Superior temporal gyrus (tissue), 1 donor: ENCODE measurements at regions not wholly inside any gene's neighbourhood (a gene's known extent, or its start where the extent isn't known, plus 50 kb on each side); places are given as distances from the start of the nearest gene placed in this dataset.

Source experiments
- DNase-seq: peaks from one replicate; pipeline ENCODE4 v3.0.0-alpha.2; 2016; ENCODE audit errors: extremely low spot score

- DNase-seq, result no peak
Observed at GRCh38 chrX:45320191-45320590, 119.5 kb upstream of the DIPK2B start.

DNA sequence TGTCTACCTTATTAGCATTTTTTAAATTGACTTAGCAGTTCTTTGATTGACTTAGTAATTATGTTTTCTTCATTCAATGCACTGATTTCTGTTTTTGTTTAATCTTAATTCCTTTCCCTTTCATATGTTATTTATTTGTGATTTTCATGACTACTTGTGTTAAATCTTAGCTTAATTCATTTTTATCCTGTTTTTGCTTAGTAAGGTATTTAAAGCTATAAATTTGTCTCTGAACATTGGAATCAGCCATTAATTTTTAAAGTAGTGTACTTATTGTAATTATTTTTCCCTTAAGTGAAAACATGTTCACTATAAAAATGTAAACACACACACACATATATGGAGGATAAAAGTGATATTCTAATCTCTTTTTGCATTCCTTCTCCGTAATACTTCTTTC, 109.1 kb upstream of the DIPK2B start:
- no peak for DNase-seq

DNA sequence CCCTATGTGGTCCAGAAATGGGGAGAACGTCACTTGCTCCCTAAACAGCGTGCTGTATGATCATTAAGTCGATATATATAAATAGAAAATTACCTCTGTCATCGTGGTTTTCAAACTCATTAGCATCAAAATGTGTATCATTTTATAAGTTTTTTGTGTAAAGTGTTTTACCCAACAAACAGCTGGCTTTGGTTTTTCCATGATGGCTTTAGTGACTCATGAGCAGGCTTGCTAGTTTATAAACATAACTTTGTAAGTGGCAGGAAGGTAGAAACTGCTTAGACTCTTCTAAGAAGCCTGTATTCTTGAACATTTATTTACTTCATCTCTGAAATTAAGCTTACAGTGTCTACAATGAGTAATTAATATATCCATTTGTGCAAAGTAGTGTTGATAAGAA, 108.4 kb upstream of the DIPK2B start:
- DNase-seq, result no peak

- no peak for DNase-seq
Observed at GRCh38 chrX:45306794-45307193, 106.1 kb upstream of the DIPK2B start.

DNA sequence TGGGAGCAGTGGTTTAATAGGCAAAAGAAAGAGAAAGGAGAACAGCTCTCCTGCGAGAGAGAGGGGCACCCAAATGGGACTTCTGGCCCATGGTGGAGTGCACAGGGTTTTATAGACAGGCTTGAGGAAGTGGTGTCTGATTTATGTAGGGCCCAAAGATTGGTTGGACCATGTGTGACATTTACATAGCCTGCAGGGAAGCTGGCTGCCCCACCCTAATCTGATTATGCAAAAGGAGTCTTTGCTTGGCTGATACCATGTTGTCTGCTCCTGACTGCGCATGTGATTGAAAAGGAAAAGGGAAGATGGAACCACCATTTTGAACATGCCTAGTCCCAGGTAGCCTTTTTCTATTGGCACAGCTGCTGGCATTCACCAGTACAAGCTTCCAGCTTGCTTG, 100.0 kb upstream of the DIPK2B start:
- no peak for DNase-seq

DNA sequence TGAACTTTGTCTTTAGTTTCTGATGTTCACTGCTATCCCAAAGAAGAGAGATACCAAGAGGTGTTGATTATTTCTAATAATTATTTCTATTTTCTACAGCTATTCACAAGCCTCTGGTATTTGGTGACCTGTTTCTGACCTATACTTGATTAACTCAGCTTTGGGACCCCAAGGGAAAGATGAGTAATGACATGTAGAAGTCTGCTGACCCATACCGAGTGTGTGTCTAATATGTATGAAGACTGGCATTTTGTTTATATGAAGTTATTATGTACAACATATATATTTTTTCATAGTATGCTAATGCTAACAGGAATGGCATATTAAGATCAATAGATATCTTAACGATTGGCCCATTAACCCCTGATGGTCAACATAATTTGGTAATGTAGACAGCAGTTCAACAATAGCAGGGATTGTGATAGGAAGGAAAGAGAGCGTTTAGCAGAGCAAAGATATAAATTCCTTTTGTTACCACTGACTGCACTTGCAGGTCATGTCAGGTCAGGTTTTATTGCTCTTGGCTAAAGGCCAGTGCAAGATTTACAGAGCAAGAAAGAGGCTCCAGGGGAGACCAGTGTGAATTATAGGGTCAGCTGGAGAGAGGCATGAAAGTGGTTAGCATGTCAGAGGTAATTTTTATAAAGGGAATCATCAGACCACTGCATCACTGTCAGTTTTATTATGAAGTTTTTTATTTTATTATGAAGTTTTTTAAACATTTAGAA, 94.7 kb upstream of the DIPK2B start:
- DNase-seq, result no peak

DNA sequence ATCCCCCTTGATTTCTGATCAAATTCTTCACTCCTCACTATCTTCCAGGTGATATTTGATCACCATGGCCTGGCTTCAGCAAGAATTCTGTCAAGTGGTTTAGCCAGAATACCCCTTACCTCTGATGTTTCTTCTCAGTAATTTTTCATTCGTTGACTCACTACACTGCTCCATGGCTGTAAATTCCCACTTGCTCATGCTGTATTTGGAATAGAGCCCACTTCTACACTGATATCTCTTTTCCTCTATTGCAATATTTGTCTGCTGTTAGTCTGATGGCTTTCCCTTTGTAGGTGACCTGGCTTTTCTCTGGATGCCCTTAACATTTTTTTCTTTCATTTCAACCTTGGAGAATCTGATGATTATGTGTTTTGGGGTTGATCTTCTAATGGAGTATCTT, 73.9 kb upstream of the DIPK2B start:
- DNase-seq, result no peak

GRCh38 chrX:45267007-45267406, 66.3 kb upstream of the DIPK2B start:
- DNase-seq, result no peak

- DNase-seq, result no peak
Observed at GRCh38 chrX:45266456-45266855, 65.8 kb upstream of the DIPK2B start.

DNA sequence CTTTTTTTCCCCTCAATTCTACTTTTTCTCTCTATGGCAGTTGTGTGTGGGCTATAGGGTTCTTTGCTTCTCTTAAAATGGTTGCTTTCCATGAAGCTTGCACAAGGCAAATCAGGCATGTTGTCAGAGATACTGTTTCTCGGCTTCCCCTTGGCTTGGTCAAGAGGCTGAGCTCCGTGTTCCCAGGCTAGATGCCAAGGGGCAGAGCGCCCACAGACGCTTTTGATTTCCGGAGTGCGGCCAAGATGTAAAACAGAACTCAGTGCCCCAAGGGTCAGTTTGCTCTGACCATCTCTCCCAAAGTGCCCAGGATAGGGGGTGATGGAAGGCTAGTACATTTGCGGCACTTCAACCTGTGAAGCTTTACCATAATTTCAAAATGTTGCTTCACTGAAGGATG, 64.2 kb upstream of the DIPK2B start:
- peak; percentile 3 for DNase-seq

DNA sequence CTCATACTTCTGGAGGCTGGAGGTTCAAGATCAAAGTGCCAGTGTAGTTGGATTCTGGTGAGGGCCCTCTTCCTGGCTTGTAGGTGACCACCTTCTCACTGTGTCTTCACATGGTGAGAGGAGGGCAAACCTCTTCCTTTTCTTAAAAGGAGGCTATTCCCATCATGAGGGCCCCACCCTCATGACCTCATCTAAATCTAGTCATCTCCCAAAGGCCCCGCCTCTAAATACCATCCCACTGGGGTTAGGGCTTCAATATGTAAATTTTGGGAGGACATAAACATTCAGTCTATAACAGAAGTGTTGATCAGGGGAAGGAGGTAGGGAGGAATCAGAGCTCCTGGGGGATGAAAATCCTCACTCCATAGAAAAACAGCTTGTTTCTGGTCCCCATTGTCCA, 60.8 kb upstream of the DIPK2B start:
- no peak for DNase-seq

DNA sequence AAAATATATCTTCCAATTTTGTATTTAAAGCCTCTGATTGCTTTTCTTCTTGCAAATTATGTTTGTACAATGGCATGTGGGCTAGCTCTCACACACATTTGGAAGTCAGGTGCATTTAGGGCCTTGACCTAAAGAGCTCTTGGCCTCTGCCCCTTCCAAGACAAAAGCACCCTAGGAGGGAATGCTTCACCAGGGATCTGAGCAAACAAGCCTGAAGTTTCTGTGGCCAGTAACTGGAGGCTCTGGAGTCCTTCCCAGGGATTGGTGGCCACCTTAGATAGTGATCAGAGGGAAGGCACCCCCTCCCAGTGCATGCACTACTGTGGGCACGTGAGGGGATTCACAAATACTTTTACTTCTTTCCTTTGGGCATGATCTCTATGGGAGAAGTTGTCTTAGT, 60.3 kb upstream of the DIPK2B start:
- DNase-seq, result no peak

DNA sequence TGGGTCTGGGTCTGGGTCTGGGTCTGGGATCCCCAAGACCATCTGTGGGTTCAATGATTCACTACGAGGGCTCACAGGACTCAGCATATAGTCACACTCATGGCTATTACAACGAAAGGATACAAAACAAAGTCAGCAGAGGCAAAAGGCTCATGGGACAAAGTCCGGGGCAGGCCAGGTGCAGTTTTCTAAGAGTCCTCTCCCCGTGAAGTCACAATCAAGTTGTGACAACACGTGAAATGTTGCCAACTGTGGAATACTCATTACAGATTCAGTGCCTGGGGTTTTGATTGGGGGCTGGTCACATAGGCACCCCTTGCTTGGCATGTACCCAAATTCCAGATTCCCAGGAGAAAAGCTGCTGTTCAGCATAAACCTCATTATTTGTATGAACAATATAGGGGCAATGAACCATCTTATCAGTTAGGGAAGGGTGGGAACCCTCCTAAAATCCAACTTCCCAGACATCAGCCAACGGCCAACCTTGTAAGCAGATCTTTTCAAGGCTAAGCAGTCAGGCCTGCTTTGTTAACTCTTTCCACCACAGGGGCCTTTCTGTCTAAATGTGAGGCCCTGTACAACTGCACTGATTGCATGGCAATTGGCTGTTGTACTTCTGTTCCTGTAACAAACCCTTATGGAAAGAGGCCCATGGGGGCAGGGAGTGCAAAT, 58.2 kb upstream of the DIPK2B start:
- DNase-seq, result no peak
